ENCODE measurements at regions not wholly inside any gene's neighbourhood (a gene's known extent, or its start where the extent isn't known, plus 50 kb on each side); places are given as distances from the start of the nearest gene placed in this dataset.

DNA sequence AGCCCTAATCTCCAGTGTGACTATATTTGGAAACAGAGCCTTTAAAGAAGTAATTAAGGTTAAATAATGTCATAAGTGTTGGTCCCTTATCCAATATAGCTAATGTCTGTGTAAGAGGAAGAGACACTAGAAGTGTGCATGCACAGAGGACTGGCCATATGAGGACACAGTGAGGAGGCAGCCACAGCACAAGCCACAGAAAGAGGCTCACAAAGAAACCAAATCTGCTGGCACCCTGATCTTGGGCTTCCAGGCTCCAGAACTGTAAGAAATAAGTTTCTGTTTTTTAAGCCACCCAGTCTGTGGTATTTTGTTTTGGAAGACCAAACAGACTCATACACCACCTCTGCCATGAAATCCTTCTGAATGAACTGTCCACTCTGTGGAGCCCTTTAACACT, 186.4 kb upstream of the SLC39A10 start:
- DNase-seq, result no peak
- no peaks in the 10 kb centered on the region for H3K4me1 ChIP-seq
- no peaks in the 10 kb centered on the region for H3K27me3 ChIP-seq
- H3K4me3 ChIP-seq, result no peak overlapping the region
- TF ChIP-seq EP300 (IDR thresholded peaks at IDR 0.05), result no peak
- no peak for TF ChIP-seq POLR2AphosphoS5 (IDR thresholded peaks at IDR 0.05)
- TF ChIP-seq POLR2A (IDR thresholded peaks at IDR 0.05), result no peak
- TF ChIP-seq, protein P1, sequence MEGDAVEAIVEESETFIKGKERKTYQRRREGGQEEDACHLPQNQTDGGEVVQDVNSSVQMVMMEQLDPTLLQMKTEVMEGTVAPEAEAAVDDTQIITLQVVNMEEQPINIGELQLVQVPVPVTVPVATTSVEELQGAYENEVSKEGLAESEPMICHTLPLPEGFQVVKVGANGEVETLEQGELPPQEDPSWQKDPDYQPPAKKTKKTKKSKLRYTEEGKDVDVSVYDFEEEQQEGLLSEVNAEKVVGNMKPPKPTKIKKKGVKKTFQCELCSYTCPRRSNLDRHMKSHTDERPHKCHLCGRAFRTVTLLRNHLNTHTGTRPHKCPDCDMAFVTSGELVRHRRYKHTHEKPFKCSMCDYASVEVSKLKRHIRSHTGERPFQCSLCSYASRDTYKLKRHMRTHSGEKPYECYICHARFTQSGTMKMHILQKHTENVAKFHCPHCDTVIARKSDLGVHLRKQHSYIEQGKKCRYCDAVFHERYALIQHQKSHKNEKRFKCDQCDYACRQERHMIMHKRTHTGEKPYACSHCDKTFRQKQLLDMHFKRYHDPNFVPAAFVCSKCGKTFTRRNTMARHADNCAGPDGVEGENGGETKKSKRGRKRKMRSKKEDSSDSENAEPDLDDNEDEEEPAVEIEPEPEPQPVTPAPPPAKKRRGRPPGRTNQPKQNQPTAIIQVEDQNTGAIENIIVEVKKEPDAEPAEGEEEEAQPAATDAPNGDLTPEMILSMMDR (IDR thresholded peaks at IDR 0.05), result no peak
- H3K36me3 ChIP-seq, result no peaks in the 10 kb centered on the region
- H3K27ac ChIP-seq, result no peak overlapping the region
- intact Hi-C loops (cut with DNase I; ENCODE audit: low total_unique reads), result no loop called here
- peaks cover 0 to 10% (median 2%) of the 10 kb centered on the region in 4 donors for H3K9me3 ChIP-seq

DNA sequence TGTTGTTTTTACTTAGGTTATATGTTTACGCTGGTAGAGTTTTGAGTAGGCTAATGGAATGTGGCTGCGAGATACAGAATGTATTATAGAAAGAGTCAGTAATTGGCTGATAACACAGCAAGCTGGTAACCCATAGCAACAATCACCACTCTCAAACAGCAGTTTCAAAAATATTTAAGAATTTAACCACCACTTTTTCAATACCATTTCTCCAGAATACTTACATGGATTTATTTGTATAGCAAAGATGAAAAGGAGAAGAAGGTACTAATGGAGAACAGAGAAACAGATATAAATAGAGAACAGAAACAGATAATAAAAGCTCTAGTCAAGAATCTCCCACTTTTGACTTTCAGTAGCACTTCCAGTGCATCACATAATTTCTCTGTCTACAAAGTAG, 188.3 kb upstream of the SLC39A10 start:
- H3K36me3 ChIP-seq, result no peaks in the 10 kb centered on the region
- TF ChIP-seq POLR2A (IDR thresholded peaks at IDR 0.05), result no peak
- TF ChIP-seq EP300 (IDR thresholded peaks at IDR 0.05), result no peak
- no peak for TF ChIP-seq POLR2AphosphoS5 (IDR thresholded peaks at IDR 0.05)
- TF ChIP-seq, protein P1 (IDR thresholded peaks at IDR 0.05), result no peak
- WGBS, 5 donors, result 32 to 52% (median 42%) methylated on average over 2 of the region's 2 CpGs
- intact Hi-C loops (cut with DNase I; ENCODE audit: low total_unique reads), result no loop called here
- no peaks in the 10 kb centered on the region for H3K27me3 ChIP-seq
- no peak overlapping the region for H3K27ac ChIP-seq
- no peak for DNase-seq
- no peak overlapping the region for H3K4me3 ChIP-seq
- H3K4me1 ChIP-seq, result no peaks in the 10 kb centered on the region
- peaks cover 0 to 10% (median 2%) of the 10 kb centered on the region in 4 donors for H3K9me3 ChIP-seq

DNA sequence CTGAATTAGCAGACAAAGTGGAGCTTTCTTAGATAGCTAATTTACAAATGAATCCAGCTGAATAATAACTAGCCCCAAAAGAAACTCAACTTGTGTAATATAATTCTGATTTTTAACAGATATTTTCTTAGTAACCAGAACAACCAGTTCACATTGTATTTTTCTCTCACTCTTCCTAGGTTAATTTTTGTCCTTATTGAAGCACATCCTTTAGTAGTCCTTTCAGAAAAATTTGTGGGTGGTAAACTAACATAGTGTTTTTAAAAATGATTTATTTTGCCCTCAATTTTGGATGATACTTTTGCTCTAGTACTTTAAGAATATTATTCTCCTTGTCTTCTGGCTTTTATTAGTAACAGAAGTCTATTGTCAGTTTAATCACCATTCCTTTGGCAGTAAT, 190.6 kb upstream of the SLC39A10 start:
- Histone ChIP-seq H3K27ac (no peak overlapping the region), H3K4me3 (no peak overlapping the region), H3K27me3 (no peaks in the 10 kb centered on the region), H3K9me3 (peaks cover 0 to 10% (median 2%) of the 10 kb centered on the region in 4 donors), H3K36me3 (no peaks in the 10 kb centered on the region), H3K4me1 (no peaks in the 10 kb centered on the region)
- intact Hi-C loops (cut with DNase I; ENCODE audit: low total_unique reads), result no loop called here
- TF ChIP-seq POLR2AphosphoS5 (IDR thresholded peaks at IDR 0.05) (no peak), EP300 (IDR thresholded peaks at IDR 0.05) (no peak), POLR2A (IDR thresholded peaks at IDR 0.05) (no peak)
- TF ChIP-seq, protein P1 (IDR thresholded peaks at IDR 0.05), result no peak
- no peak for DNase-seq

DNA sequence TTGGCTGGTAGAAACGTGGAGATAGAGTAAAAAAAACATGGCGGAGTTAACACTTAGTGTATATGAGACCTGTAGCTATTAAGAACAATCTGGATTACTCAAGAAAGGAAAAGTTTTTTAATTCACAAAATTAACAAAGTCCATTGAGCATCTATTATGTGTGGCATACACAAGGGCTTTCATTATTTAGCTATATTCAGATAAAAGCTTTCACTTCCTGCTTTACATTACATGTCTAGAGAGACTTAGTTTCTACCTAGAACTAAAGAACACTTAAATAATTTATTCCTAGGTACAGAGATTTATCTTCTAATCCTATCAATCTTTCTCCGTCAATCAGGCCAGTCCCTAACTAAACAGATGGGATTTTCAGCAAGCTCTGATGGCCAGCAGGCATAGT, 196.0 kb upstream of the SLC39A10 start:
- TF ChIP-seq, protein P1 (IDR thresholded peaks at IDR 0.05), result no peak
- TF ChIP-seq EP300 (IDR thresholded peaks at IDR 0.05) (no peak), POLR2A (IDR thresholded peaks at IDR 0.05) (no peak), POLR2AphosphoS5 (IDR thresholded peaks at IDR 0.05) (no peak)
- Histone ChIP-seq H3K27me3 (no peaks in the 10 kb centered on the region), H3K27ac (no peak overlapping the region), H3K9me3 (peaks cover 0 to 1% (median 0%) of the 10 kb centered on the region in 4 donors), H3K4me1 (no peaks in the 10 kb centered on the region), H3K4me3 (no peak overlapping the region), H3K36me3 (no peaks in the 10 kb centered on the region)
- no peak for DNase-seq
- intact Hi-C loops (cut with DNase I; ENCODE audit: low total_unique reads), result no loop called here
- 53 to 61% (median 58%) methylated on average over 3 of the region's 3 CpGs for WGBS, 5 donors

All from stomach (tissue), 8 donors.